Adrenal gland (tissue), 9 donors: ENCODE measurements at regions not wholly inside any gene's neighbourhood (a gene's known extent, or its start where the extent isn't known, plus 50 kb on each side); places are given as distances from the start of the nearest gene placed in this dataset.

ENCODE experiments used
- DNase-seq, 7 donors: peaks; one replicate each; pipeline ENCODE4 v3.0.0-alpha.2; 2019 to 2020
- H3K27ac ChIP-seq, 5 donors: fragments of 200-600 bp; sonication (generic) in 4 of 5; 1 replicate in 3 of 5; 2 replicates in 2 of 5; pipeline versions ENCODE4 v1.5.1 to v1.8.0; 2016 to 2020; ENCODE audit warnings: mild to moderate bottlenecking in 1 of 5
- H3K27me3 ChIP-seq: fragments of 200-600 bp; 2 replicates; pipeline ENCODE4 v1.8.0; 2021
- H3K36me3 ChIP-seq, 2 donors: fragments of 200-600 bp; replicated peaks in 1 of 2; 1 replicate in 1 of 2; 2 replicates in 1 of 2; pipeline versions ENCODE4 v1.5.1 to v1.8.0; 2018 to 2022
- H3K4me1 ChIP-seq, 2 donors: fragments of 200-600 bp; replicated peaks in 1 of 2; 1 replicate in 1 of 2; 2 replicates in 1 of 2; pipeline versions ENCODE4 v1.5.1 to v1.8.0; 2018 to 2021
- H3K4me3 ChIP-seq, 4 donors: fragments of 200-600 bp; sonication (generic) in 3 of 4; one replicate each; pipeline ENCODE4 v1.5.1; 2016 to 2018
- H3K9me3 ChIP-seq, 3 donors: fragments of 200-600 bp; sonication (generic) in 1 of 3; replicated peaks in 1 of 3; 1 replicate in 2 of 3; 2 replicates in 1 of 3; pipeline versions ENCODE4 v1.5.1 to v1.8.0; 2016 to 2021
- CTCF ChIP-seq, 6 experiments: fragments of 450-650 bp in 4 of 6; fragments of 200-600 bp in 2 of 6; sonication (generic) in 1 of 6; IDR thresholded peaks; 1 replicate in 5 of 6; 2 replicates in 1 of 6; pipeline versions ENCODE4 v1.5.1 to v1.8.0; 2016 to 2021; ENCODE audit warnings: antibody characterized with exemption in 6 of 6, mild to moderate bottlenecking in 2 of 6, moderate library complexity in 1 of 6
- POLR2A ChIP-seq, 2 donors: fragments of 450-650 bp; IDR thresholded peaks; one replicate each; pipeline ENCODE4 v1.6.1; 2017; ENCODE audit warnings: antibody characterized with exemption in 2 of 2, mild to moderate bottlenecking in 2 of 2, moderate library complexity in 1 of 2
- WGBS, 4 donors: extraction: QIAGEN DNeasy Blood & Tissue Kit in 2 of 4; methylation state at CpG; one replicate each; pipeline versions ENCODE4 v1.1.5 to v1.1.7; 2013 to 2017; 5-methylcytosine and 5-hydroxymethylcytosine counted together
- intact Hi-C, 2 donors: fragments of 100-400 bp; cut with DNase I; formaldehyde crosslinking; loops; one replicate each; pipeline versions ENCODE4 v1.14.1 to v1.15.0; 2022 to 2023
- donor health status: healthy with polysubstance abuse.
- donor health status: Bipolar disorder and iron deficiency.
- donor health status: DM: yes; HTN: yes; CAD: no.
- donor health status: DM: no; HTN: no; CAD: no.
- donor health status: DM: no; HTN: no; CAD: no.

GRCh38 chr9:95725045-95725444 lies 150.4 kb upstream of the ERCC6L2 start:
- Histone ChIP-seq H3K9me3 (no peaks in the 10 kb centered on the region), H3K36me3 (no peaks in the 10 kb centered on the region)

DNA sequence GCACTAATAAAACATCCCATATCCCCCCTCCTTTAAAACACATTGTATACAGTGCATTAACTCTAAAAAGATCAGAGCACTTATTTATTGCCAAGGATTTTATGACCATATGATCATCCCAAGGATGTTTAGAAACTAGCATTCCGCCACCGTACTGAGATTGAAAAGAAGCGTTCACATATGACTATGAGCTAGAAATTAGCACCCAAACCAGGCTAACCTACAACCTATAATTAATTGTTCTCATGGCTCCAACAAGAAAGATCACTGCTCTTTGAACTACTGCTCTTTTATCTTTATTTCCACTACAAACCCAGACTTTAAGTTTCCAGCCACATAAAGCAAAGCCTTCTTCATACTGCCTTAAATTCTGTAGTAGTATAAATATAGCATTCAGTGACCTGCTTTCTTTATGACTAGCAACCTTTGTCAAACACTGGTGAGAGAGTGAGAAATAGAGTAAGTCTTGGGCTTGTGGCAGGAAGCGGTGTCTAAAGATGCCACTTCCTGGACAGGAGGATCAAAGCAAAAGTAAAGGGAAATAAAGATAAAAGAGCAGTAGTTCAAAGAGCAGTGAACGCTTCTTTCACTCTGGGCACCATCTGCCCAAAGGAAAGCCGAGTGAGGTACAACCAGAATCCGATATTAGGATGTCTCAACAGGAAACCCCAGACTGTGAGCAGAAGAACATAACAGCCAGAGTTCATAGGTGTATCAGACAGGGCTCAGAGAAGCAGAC lies 151.1 kb upstream of the ERCC6L2 start:
- Histone ChIP-seq H3K4me1 (no peaks in the 10 kb centered on the region), H3K36me3 (no peaks in the 10 kb centered on the region), H3K27ac (no peak overlapping the region), H3K27me3 (no peaks in the 10 kb centered on the region), H3K9me3 (no peaks in the 10 kb centered on the region), H3K4me3 (no peak overlapping the region)
- TF ChIP-seq CTCF (IDR thresholded peaks at IDR 0.05) = no peak
- TF ChIP-seq POLR2A (IDR thresholded peaks at IDR 0.05) = no peak
- WGBS, 4 donors = 65 to 70% (median 68%) methylated on average over 7 of the region's 7 CpGs
- no peak for DNase-seq
- intact Hi-C loops = loop anchor here in 1 of 2 donors (10.0 kb wide), 1 partner anchor 490 kb away; no protein-coding TSS in a partner anchor

More at GRCh38 chr9:95725045-95725444, 150.4 kb upstream of the ERCC6L2 start:
- WGBS, 4 donors = 66 to 72% (median 68%) methylated on average over 4 of the region's 4 CpGs
- H3K4me3 ChIP-seq = no peak overlapping the region
- no peaks in the 10 kb centered on the region for H3K4me1 ChIP-seq
- intact Hi-C loops = loop anchor here (5.0 to 10.0 kb wide), 2 partner anchors 490 to 492 kb away; no protein-coding TSS in a partner anchor
- H3K27ac ChIP-seq = no peak overlapping the region
- H3K27me3 ChIP-seq = no peaks in the 10 kb centered on the region
- no peak for DNase-seq
- TF ChIP-seq CTCF (IDR thresholded peaks at IDR 0.05) = no peak
- TF ChIP-seq POLR2A (IDR thresholded peaks at IDR 0.05) = no peak

GRCh38 chr9:95722141-95722540 lies 153.3 kb upstream of the ERCC6L2 start:
- H3K27ac ChIP-seq = no peak overlapping the region

More at GRCh38 chr9:95722141-95722540, 153.3 kb upstream of the ERCC6L2 start:
- Histone ChIP-seq H3K4me1 (no peaks in the 10 kb centered on the region), H3K27me3 (no peaks in the 10 kb centered on the region), H3K9me3 (no peaks in the 10 kb centered on the region), H3K36me3 (no peaks in the 10 kb centered on the region), H3K4me3 (no peak overlapping the region)
- intact Hi-C loops = loop anchor here in 1 of 2 donors (10.0 kb wide), 1 partner anchor 493 kb away; no protein-coding TSS in a partner anchor
- 74 to 89% (median 82%) methylated on average over 4 of the region's 4 CpGs for WGBS, 4 donors
- DNase-seq = no peak
- TF ChIP-seq CTCF (IDR thresholded peaks at IDR 0.05) (no peak), POLR2A (IDR thresholded peaks at IDR 0.05) (no peak)
